Mesendoderm (in vitro differentiated cells): ENCODE measurements at regions not wholly inside any gene's neighbourhood (a gene's known extent, or its start where the extent isn't known, plus 50 kb on each side); places are given as distances from the start of the nearest gene placed in this dataset.

Experiments used
- DNase-seq: peaks from one replicate; pipeline ENCODE4 v3.0.0; 2013
- H2AK5ac ChIP-seq: 2 replicates; pipeline ENCODE4 v1.6.1; 2013; ENCODE audit warnings: low read length, inconsistent platforms
- H2BK120ac ChIP-seq: 2 replicates; pipeline ENCODE4 v1.6.1; 2013; ENCODE audit warnings: low read depth, mild to moderate bottlenecking, low read length, moderate library complexity, mixed read lengths
- H2BK15ac ChIP-seq: replicated peaks from 2 replicates; pipeline ENCODE4 v1.6.1; 2013; ENCODE audit warnings: low read depth, mild to moderate bottlenecking, moderate library complexity
- H2BK5ac ChIP-seq: 2 replicates; pipeline ENCODE4 v1.6.1; 2013; ENCODE audit warnings: low read length, inconsistent platforms
- H3K18ac ChIP-seq: 2 replicates; pipeline ENCODE4 v1.6.1; 2013; ENCODE audit warnings: mild to moderate bottlenecking, low read length, mixed read lengths
- H3K23ac ChIP-seq: one replicate; pipeline ENCODE4 v1.6.1; 2013; ENCODE audit warnings: low read length
- H3K27ac ChIP-seq: 2 replicates; pipeline ENCODE4 v1.5.1; 2013; ENCODE audit warnings: low read depth, mild to moderate bottlenecking, inconsistent platforms, low read length, moderate library complexity
- H3K27me3 ChIP-seq: 2 replicates; pipeline ENCODE4 v1.6.1; 2013; ENCODE audit warnings: low read length, control low read depth, mild to moderate bottlenecking, inconsistent platforms; ENCODE audit not compliant: insufficient read depth, poor library complexity
- H3K36me3 ChIP-seq: 2 replicates; pipeline ENCODE4 v1.6.1; 2013; ENCODE audit warnings: low read length, inconsistent platforms; ENCODE audit not compliant: control insufficient read depth, insufficient read depth
- H3K4ac ChIP-seq: one replicate; pipeline ENCODE4 v1.6.1; 2013; ENCODE audit warnings: low read depth, mild to moderate bottlenecking, low read length, moderate library complexity
- H3K4me1 ChIP-seq: 2 replicates; pipeline ENCODE4 v1.6.1; 2013; ENCODE audit warnings: low read depth, low read length, inconsistent platforms; ENCODE audit not compliant: control insufficient read depth
- H3K4me2 ChIP-seq: 2 replicates; pipeline ENCODE4 v1.6.1; 2013; ENCODE audit warnings: low read length
- H3K4me3 ChIP-seq: 2 replicates; pipeline ENCODE4 v1.5.1; 2013; ENCODE audit warnings: mild to moderate bottlenecking, low read length
- H3K56ac ChIP-seq: one replicate; pipeline ENCODE4 v1.6.1; 2013; ENCODE audit warnings: low read length
- H3K79me1 ChIP-seq: 2 replicates; pipeline ENCODE4 v1.6.1; 2013; ENCODE audit warnings: low read length, inconsistent platforms
- H3K79me2 ChIP-seq: 2 replicates; pipeline ENCODE4 v1.6.1; 2013; ENCODE audit warnings: mild to moderate bottlenecking, low read length; ENCODE audit not compliant: control insufficient read depth, insufficient read depth
- H3K9ac ChIP-seq: 2 replicates; pipeline ENCODE4 v1.6.1; 2013; ENCODE audit warnings: low read length, inconsistent platforms
- H4K5ac ChIP-seq: one replicate; pipeline ENCODE4 v1.6.1; 2013; ENCODE audit warnings: low read length
- H4K8ac ChIP-seq: one replicate; pipeline ENCODE4 v1.6.1; 2013; ENCODE audit warnings: low read depth, mild to moderate bottlenecking, control low read depth, low read length, moderate library complexity
- WGBS: extraction: QIAGEN DNeasy Blood & Tissue Kit; methylation state at CpG from one replicate; pipeline ENCODE4 v1.1.7; 2013; ENCODE audit warnings: low lambda C conversion rate, missing lambda C conversion rate; ENCODE audit not compliant: insufficient coverage; ENCODE audit errors: extremely low coverage; 5-methylcytosine and 5-hydroxymethylcytosine counted together

GRCh38 chr11:134849833-134850232 lies 437.8 kb upstream of the B3GAT1 start:
- H3K23ac ChIP-seq, result no peak overlapping the region
- H3K27ac ChIP-seq, result no peak overlapping the region
- H3K36me3 ChIP-seq, result no peaks in the 10 kb centered on the region
- H3K4me2 ChIP-seq, result no peak overlapping the region
- H2BK120ac ChIP-seq, result no peak overlapping the region
- H3K9ac ChIP-seq, result no peak overlapping the region
- H2AK5ac ChIP-seq, result no peak overlapping the region
- no peak overlapping the region for H4K5ac ChIP-seq
- no peaks in the 10 kb centered on the region for H3K27me3 ChIP-seq
- H3K4me3 ChIP-seq, result no peak overlapping the region
- no peak overlapping the region for H3K18ac ChIP-seq
- H3K56ac ChIP-seq, result no peak overlapping the region
- DNase-seq, result no peak
- H3K4ac ChIP-seq, result no peak overlapping the region
- WGBS, result no CpG with 5 or more reads among the region's 3 CpGs
- H3K79me2 ChIP-seq, result no peaks in the 10 kb centered on the region
- no peak overlapping the region for H2BK5ac ChIP-seq
- no peak overlapping the region for H4K8ac ChIP-seq
- no peaks in the 10 kb centered on the region for H3K4me1 ChIP-seq
- no peak overlapping the region for H2BK15ac ChIP-seq
- H3K79me1 ChIP-seq, result no peaks in the 10 kb centered on the region

- H3K4me2 ChIP-seq, result no peak overlapping the region
- H4K5ac ChIP-seq, result no peak overlapping the region
- no peak overlapping the region for H2BK15ac ChIP-seq
- H3K56ac ChIP-seq, result no peak overlapping the region
- H2BK120ac ChIP-seq, result no peak overlapping the region
- H3K27ac ChIP-seq, result no peak overlapping the region
- H3K23ac ChIP-seq, result no peak overlapping the region
- no peak overlapping the region for H2AK5ac ChIP-seq
- no peak overlapping the region for H3K18ac ChIP-seq
- H4K8ac ChIP-seq, result no peak overlapping the region
- no peak overlapping the region for H3K4ac ChIP-seq
- H3K36me3 ChIP-seq, result no peaks in the 10 kb centered on the region
- no peak for DNase-seq
- no peaks in the 10 kb centered on the region for H3K79me1 ChIP-seq
- H3K9ac ChIP-seq, result no peak overlapping the region
- no peaks in the 10 kb centered on the region for H3K4me1 ChIP-seq
- no CpG with 5 or more reads among the region's 17 CpGs for WGBS
- H2BK5ac ChIP-seq, result no peak overlapping the region
- H3K79me2 ChIP-seq, result no peaks in the 10 kb centered on the region
- H3K27me3 ChIP-seq, result no peaks in the 10 kb centered on the region
- no peak overlapping the region for H3K4me3 ChIP-seq
These were observed 435.2 kb upstream of the B3GAT1 start for GRCh38 chr11:134847083-134847715.

GRCh38 chr11:134846328-134847082 lies 434.5 kb upstream of the B3GAT1 start:
- no peak overlapping the region for H2BK5ac ChIP-seq
- no peaks in the 10 kb centered on the region for H3K4me1 ChIP-seq
- H3K4ac ChIP-seq, result no peak overlapping the region
- no peaks in the 10 kb centered on the region for H3K79me2 ChIP-seq
- no peak overlapping the region for H3K27ac ChIP-seq
- H3K79me1 ChIP-seq, result no peaks in the 10 kb centered on the region
- no peak overlapping the region for H3K4me3 ChIP-seq
- H2BK120ac ChIP-seq, result no peak overlapping the region
- no peak overlapping the region for H2AK5ac ChIP-seq
- H3K56ac ChIP-seq, result no peak overlapping the region
- H3K23ac ChIP-seq, result no peak overlapping the region
- no peak overlapping the region for H4K8ac ChIP-seq
- H3K4me2 ChIP-seq, result no peak overlapping the region
- H3K18ac ChIP-seq, result no peak overlapping the region
- no peak for DNase-seq
- no peak overlapping the region for H3K9ac ChIP-seq
- no peaks in the 10 kb centered on the region for H3K27me3 ChIP-seq
- no peak overlapping the region for H4K5ac ChIP-seq
- no peaks in the 10 kb centered on the region for H3K36me3 ChIP-seq
- WGBS, result no CpG with 5 or more reads among the region's 11 CpGs
- no peak overlapping the region for H2BK15ac ChIP-seq

- Histone ChIP-seq H3K79me2 (no peaks in the 10 kb centered on the region), H2BK5ac (no peak overlapping the region), H3K4me3 (no peak overlapping the region), H3K79me1 (no peaks in the 10 kb centered on the region), H3K4me1 (no peaks in the 10 kb centered on the region), H4K5ac (no peak overlapping the region), H2BK120ac (no peak overlapping the region), H3K56ac (no peak overlapping the region), H3K18ac (no peak overlapping the region), H3K4me2 (no peak overlapping the region), H3K27me3 (no peaks in the 10 kb centered on the region), H3K36me3 (no peaks in the 10 kb centered on the region), H3K23ac (no peak overlapping the region), H3K4ac (no peak overlapping the region), H2AK5ac (no peak overlapping the region), H2BK15ac (no peak overlapping the region), H3K27ac (no peak overlapping the region), H4K8ac (no peak overlapping the region), H3K9ac (no peak overlapping the region)
- DNase-seq, result no peak
- no CpG with 5 or more reads among the region's 13 CpGs for WGBS
These were observed 433.7 kb upstream of the B3GAT1 start for GRCh38 chr11:134845474-134846327.

GRCh38 chr11:134844838-134845237 lies 432.8 kb upstream of the B3GAT1 start:
- no peak overlapping the region for H2BK5ac ChIP-seq

More at GRCh38 chr11:134844838-134845237, 432.8 kb upstream of the B3GAT1 start:
- H3K4me3 ChIP-seq, result no peak overlapping the region
- H3K56ac ChIP-seq, result no peak overlapping the region
- H3K18ac ChIP-seq, result no peak overlapping the region
- H3K9ac ChIP-seq, result no peak overlapping the region
- no peak overlapping the region for H2BK15ac ChIP-seq
- no peak overlapping the region for H3K23ac ChIP-seq
- DNase-seq, result no peak
- no peaks in the 10 kb centered on the region for H3K36me3 ChIP-seq
- H3K27me3 ChIP-seq, result no peaks in the 10 kb centered on the region
- H3K4me2 ChIP-seq, result no peak overlapping the region
- H4K5ac ChIP-seq, result no peak overlapping the region
- H2BK120ac ChIP-seq, result no peak overlapping the region
- H3K4ac ChIP-seq, result no peak overlapping the region
- no peak overlapping the region for H2AK5ac ChIP-seq
- no CpG with 5 or more reads among the region's 8 CpGs for WGBS
- no peaks in the 10 kb centered on the region for H3K4me1 ChIP-seq
- H4K8ac ChIP-seq, result no peak overlapping the region
- no peak overlapping the region for H3K27ac ChIP-seq
- no peaks in the 10 kb centered on the region for H3K79me1 ChIP-seq
- H3K79me2 ChIP-seq, result no peaks in the 10 kb centered on the region
